Activated CD4-positive, alpha-beta T cell treated with anti-CD3 and anti-CD28 coated beads, Interleukin-2, Interleukin-4, amounts not matched to agents 100 ng/mL and 50 ng/mL, durations not matched to agents 16 hours and 8 hours (primary cell): ENCODE measurements at regions not wholly inside any gene's neighbourhood (a gene's known extent, or its start where the extent isn't known, plus 50 kb on each side); places are given as distances from the start of the nearest gene placed in this dataset.

Experiments
- DNase-seq: peaks from one replicate; pipeline ENCODE4 v3.0.0-alpha.2; 2020; ENCODE audit warnings: low spot score

DNA sequence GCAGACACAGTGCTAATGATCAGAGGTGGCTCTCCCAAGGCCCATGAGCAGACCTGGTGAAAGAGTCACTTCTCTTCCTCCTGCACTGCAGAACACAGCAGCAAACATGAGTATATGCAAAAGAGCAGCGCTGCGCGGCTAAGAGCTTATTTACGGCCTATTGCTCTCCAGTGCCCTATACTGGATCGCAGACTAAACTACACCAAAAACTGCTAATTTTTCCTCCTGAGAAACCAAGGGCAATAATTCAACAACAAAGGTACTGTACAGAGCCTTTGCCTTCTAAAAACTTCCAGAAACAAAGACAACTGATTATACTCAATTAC is 702.5 kb downstream of the ARAP2 start:
- no peak for DNase-seq

DNA sequence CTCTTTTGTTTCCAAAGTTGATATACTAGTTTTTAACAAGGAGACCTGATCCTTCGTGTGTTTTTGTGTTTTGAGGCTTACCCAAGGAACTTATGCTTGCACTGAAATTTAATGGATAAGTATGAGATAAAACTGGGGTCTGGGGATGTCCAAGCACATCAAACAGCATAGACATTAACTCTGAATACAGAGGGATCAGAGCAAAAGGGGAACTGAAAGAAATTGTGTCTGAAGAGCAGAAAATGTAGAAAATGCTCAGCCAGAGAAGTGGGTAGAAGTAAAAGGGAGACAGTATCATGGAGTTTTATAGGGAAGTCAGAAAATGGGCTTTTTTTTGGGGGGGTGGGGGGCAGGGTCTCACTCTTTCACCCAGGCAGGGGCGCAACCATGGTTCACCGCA is 695.4 kb downstream of the ARAP2 start:
- DNase-seq: no peak

DNA sequence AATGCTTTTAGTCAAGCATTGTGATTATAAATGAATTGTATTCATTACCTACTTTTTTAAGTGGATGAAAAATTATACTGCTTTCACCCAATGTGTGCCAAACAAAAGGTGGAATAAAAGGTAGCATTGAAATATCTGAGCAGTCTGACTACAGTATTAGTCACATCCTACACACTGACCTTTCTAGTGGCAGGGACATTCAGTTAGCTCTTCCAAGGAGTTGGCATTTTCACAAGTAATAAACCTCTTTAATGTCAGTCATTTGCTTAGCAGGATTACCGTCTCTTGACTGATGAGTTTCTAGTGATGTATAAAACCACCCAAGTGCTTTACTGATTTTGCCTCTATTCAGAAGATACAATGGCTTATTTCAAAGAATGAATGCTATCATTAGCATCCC is 687.9 kb downstream of the ARAP2 start:
- DNase-seq: no peak

DNA sequence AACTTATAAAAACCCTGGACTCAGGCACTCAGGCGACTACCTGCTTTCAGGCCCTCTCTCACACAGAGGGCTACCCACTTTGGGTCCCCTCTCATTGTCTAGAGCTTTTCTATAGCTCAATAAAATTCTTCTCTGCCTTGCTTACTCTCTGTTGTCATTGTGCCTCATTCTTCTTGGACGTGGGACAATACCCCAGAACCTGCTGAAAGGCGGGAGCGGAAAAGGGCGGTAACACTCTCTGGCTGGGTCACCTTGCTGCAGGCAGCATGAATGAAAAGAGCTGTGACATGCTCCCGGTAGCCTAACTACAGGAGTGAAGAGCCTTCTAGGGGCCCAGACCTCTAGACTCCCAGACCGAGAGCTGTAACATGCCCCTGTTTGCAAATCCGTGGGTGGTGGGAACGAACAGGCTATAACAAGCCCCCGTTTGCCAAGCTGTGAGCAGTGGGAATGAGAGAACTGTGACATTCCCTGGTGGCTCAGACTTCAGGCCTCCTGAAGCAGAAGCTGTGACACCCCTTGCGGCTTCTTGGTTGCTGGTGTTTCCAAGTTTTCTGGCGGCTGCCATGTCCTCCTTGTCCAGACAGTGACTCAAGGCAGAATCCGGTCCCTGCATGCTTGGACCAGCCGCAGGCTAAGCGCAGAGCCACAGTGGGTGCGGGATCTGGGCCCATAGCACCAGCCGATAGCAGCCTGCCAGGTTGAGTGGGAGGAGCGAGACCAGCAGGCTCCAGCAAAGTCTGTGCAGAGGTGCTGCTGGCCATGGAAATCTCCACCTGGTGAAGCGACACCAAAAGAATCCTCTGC is 684.6 kb downstream of the ARAP2 start:
- DNase-seq: no peak

- DNase-seq: no peak
Observed at GRCh38 chr4:35562861-35563260, 681.5 kb downstream of the ARAP2 start.

DNA sequence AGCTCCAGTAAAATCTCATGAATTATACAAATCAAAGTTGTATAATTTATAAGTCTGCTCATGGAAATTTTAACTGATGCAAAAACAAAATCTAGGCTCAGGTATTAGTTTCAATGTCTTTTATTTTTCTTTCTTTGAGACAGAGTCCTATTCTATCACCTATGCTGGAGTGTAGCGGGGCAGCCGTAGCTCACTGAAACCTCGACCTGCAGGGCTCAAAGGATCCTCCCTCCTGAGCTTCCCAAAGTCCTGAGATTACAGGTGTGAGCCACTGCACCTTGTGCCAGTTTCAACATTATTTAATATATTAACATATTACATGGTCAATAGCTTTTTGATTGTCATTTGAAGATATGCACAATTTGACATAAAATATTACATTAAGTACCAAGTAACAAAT is 678.7 kb downstream of the ARAP2 start:
- DNase-seq: no peak

DNA sequence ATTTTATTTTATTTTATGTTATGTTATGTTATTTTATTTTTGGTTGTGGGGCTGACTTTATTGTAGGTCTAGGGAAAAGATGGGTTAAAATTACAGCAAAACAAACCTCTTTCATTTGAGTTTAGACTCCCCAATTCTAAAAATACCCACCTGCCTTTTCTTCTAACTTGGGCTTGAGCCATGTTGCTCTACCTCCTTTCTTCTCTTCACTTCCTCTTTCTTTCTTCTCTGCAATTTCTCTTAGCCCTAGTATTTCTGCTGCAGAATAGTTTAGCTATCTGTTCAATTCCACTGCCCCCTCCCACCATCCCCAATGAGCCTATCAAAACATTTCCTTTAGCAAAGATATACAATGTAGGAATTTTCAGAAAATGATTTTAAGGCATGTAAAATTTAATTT is 653.3 kb downstream of the ARAP2 start:
- no peak for DNase-seq

DNA sequence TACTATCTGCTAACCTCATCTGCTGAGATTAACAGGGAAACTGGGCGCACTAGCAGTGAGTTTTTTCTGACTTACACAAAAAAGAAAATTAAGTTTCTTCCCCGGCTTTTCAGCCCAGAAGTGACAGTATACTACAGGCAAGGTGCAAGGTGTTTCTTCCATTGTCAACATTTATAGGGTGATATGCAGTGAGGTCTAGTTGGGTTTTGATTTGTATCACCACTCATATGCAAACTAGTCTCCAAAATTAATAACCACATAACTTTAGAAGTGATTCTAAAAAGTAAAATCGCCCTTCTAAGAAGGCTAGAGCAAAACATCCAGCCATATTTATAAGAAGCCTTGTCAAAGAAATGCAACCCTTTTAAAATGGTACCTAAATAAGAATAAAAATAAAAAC is 640.1 kb downstream of the ARAP2 start:
- DNase-seq: no peak

DNA sequence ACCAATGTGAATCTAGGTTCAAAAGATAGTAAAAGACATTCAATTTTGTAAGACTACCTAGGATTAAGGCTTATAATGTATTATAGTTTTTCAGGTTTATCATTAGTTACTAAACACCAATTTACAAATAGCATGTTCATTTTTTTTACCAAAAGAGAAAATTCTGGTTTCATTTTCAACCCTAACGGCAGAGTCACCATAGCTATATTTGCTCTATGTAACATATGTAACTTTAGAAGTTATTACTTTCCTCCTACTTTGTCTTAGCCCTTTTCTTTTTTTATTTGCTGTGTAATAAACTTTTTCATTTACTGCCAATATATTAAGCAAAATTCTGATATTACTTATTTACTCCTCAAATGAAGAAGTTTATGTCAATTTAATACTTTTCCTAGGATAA is 639.6 kb downstream of the ARAP2 start:
- no peak for DNase-seq

- DNase-seq: no peak
Observed at GRCh38 chr4:35608205-35608604, 636.1 kb downstream of the ARAP2 start.

GRCh38 chr4:35614120-35614519 is 630.2 kb downstream of the ARAP2 start:
- DNase-seq: no peak

DNA sequence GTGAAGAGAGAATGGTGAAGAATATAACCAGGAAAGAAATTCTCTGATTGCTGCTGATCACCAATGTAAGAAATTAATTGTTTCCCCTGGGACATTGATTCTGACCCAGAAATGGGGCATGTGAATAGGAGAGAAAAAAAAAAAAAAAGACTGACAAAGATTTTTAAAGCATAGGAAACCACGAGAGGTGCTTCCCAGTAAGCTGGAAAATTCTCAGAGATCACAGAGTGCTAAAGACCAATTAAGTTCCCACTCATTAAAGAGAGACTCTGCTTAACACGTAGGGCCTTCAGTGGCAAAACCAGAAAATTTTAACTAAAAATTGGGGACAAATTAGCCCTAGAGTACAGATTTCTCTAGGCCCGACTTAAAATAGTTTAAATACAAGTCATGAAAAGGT is 604.4 kb downstream of the ARAP2 start:
- no peak for DNase-seq

- no peak for DNase-seq
Observed at GRCh38 chr4:35643661-35644060, 600.7 kb downstream of the ARAP2 start.

DNA sequence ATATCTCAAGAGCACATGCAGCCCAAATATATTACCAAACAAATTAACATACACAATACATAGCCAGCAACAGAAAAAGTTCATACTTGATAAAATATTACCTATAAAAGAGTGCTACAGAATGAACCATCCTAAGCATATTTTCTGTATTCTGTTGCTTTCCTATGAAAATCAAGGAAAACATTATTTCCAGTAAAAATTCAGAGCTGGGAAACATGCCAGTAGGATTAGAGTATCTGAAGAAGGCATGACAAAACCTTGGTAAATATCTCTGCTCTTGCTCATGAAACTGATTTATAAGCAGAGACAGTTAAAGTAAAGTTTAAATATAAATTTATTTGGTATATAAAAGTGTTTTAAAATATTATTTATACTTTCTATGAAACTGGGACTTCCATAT is 599.7 kb downstream of the ARAP2 start:
- no peak for DNase-seq

DNA sequence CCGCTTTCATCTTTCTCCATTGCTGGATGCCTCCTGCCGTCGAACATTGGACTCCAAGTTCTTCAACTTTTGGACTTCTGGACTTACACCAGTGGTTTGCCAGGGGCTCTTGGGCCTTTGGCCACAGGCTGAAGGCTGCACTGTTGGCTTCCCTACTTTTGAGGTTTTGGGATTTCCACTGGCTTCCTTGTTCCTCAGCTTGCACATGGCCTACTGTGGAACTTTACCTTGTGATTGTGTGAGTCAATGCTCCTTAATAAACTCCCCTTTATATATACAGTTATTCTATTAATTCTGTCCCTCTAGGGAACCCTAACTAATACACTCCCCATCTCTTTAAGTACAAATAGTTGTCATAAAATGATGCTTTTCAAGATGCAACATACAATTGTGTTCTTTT is 595.3 kb downstream of the ARAP2 start:
- DNase-seq: no peak

DNA sequence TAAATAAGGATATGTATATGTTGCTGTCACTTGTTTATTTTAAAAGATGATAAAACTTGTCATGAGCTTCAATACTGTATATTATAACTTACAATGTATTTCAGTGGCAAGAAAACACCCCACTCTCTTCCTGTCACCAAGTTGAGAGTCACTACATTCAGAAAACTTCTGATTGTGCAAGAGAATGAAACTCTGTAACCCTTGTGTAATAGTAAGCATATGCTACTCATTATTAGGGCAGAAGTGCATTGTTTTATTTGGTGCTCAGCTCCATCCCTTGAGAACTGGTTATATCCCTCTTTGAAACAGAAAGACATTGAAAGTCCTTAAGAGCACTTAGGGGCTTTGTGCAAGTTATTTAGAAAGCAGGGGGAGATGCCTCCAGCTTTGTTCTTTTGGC is 594.5 kb downstream of the ARAP2 start:
- no peak for DNase-seq

- DNase-seq: no peak
Observed at GRCh38 chr4:35652197-35652596, 592.1 kb downstream of the ARAP2 start.

DNA sequence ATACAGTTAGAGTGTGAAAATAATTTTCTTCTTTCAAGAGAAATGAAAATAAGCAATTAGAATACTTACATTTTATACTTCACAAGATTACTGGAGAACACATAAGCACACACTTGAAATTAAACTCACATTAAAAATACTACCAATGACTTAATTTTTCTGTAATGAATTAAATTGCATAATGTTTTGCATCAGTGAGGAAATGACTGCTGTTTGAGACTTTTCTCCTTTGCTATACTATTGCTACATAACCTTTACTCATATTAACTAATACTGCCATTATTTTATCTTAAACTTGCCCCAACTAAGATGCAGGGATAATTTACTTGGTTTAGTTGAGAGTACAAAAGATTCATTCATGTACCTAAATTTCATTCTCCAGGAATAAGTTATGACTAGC is 590.9 kb downstream of the ARAP2 start:
- no peak for DNase-seq

DNA sequence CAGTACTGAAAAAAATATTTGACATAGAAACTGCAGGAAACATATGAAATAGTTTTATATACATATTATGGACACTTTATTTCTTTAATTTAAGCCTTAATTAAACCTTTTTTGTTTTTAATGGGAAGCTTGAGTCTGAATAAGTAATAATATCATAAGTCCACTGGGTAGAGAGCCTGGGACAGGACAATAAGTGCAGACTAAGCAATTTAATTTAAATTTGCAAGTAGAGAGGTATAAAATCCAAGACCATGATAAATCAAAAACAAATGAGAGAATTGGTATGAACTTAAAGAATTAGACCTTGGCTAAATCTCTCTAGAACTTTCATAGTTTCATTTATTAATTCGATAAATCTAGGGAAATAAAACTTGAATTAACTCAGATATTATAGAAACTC is 571.2 kb downstream of the ARAP2 start:
- no peak for DNase-seq

DNA sequence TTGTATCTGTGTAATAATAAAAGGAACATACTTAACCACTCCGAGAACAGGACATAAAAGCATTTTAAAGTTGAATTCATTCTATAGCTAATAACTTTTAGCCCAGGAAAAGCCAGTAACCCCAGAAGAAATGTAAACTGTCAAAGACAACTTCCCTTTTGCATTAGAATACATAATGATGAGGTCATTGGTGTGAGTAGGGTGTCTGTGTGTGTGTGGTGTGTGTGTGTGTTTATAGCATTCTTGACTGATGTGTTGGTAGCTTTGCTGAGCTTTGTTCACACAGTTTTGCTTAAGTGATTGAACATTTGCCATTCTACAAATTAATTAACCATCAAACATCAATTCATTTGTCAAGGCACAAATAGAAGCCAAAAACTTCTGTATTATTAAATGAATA is 559.6 kb downstream of the ARAP2 start:
- DNase-seq: no peak

- no peak for DNase-seq
Observed at GRCh38 chr4:35689870-35690269, 554.4 kb downstream of the ARAP2 start.

DNA sequence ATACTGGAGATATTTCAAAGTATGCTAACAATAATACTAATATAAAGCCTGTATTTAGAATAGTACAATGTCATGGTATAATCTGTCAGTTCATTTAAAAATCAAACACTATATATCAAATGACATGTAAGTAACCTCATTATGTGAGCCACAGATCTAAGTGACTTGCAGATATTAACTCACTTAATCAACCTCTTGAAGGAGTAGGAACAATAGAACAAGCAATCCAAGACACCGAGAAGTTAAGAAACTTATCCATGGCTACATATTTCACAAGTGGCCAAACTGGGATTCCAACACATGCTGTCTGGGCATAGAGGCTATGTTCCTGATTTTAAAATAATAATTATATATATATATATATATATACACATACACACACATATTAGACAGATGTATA is 554.0 kb downstream of the ARAP2 start:
- no peak for DNase-seq

DNA sequence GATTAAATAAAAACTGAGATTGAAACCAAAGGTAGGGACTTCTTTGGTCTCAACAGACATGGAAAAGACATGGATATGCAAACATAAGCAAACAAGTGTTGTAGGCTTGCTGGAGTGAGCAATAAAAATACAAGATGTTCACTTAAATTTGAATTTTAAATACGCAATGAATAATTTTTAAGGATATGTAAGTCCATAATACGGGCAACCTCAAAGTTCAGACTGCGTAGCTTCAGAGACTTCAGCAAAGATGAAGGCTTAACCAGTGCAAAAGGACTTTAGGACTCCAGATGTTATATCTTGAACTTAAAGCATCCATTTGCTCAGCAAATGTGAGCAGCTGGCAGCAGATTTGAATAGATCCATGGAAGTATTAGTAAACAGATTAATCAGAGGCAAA is 549.3 kb downstream of the ARAP2 start:
- DNase-seq: no peak

GRCh38 chr4:35695421-35695820 is 548.9 kb downstream of the ARAP2 start:
- no peak for DNase-seq
